PC-3 (cell line): ENCODE measurements at regions not wholly inside any gene's neighbourhood (a gene's known extent, or its start where the extent isn't known, plus 50 kb on each side); places are given as distances from the start of the nearest gene placed in this dataset.

Experiments used
- ATAC-seq: fragments of 200-7000 bp; cut with Tn5 transposase; 2 replicates; pipeline ENCODE4 v1.9.1; 2020; ENCODE audit warnings: mild to moderate bottlenecking, moderate library complexity
- BruUV-seq: library from RNA; stranded (reverse); fragments of 400-500 nt; replicated peaks from 2 replicates; lab custom pipeline; 2021; lab: Mats Ljungman, UMichigan
- CTCF ChIA-PET: fragments of 300-600 bp; sonication (Branson Sonifier 250); formaldehyde crosslinking; loops from one replicate; lab custom pipeline; 2022; ENCODE audit warnings: antibody characterized with exemption; lab: Charles Lee
- POLR2A ChIA-PET: fragments of 300-600 bp; sonication (Branson Sonifier 250); formaldehyde crosslinking; loops from one replicate; lab custom pipeline; 2022; ENCODE audit warnings: antibody characterized with exemption; ENCODE audit not compliant: unreplicated experiment; lab: Charles Lee
- DNase-seq: peaks from one replicate; pipeline ENCODE4 v3.0.0-alpha.2; 2015
- H2AFZ ChIP-seq: fragments of 300-600 bp; sonication (generic); 2 replicates; pipeline ENCODE4 v1.6.0; 2016; ENCODE audit warnings: antibody characterized with exemption, low read length
- H3F3A ChIP-seq: fragments of 300-600 bp; sonication (generic); one replicate; pipeline ENCODE4 v1.6.0; 2017; ENCODE audit warnings: antibody characterized with exemption, low read length, control low read depth, mild to moderate bottlenecking; ENCODE audit not compliant: unreplicated experiment
- H3K27ac ChIP-seq: fragments of 300-600 bp; sonication (generic); 2 replicates; pipeline ENCODE4 v1.5.1; 2016; ENCODE audit warnings: mild to moderate bottlenecking, low read length
- H3K27me3 ChIP-seq: fragments of 300-600 bp; sonication (generic); 2 replicates; pipeline ENCODE4 v1.6.1; 2016; ENCODE audit warnings: low read length, mixed read lengths
- H3K36me3 ChIP-seq: fragments of 300-600 bp; sonication (generic); 2 replicates; pipeline ENCODE4 v1.6.1; 2016; ENCODE audit warnings: low read depth, mixed run types, low read length, mixed read lengths
- H3K4me1 ChIP-seq: fragments of 300-600 bp; sonication (generic); 2 replicates; pipeline ENCODE4 v1.5.1; 2016; ENCODE audit warnings: low read length; ENCODE audit not compliant: insufficient read depth
- H3K4me2 ChIP-seq: fragments of 300-600 bp; sonication (generic); 2 replicates; pipeline ENCODE4 v1.6.0; 2016; ENCODE audit warnings: low read length
- H3K4me3 ChIP-seq: fragments of 300-600 bp; sonication (generic); 2 replicates; pipeline ENCODE4 v1.5.1; 2016; ENCODE audit warnings: mild to moderate bottlenecking, low read length, mixed read lengths
- H3K79me2 ChIP-seq: fragments of 300-600 bp; sonication (generic); 2 replicates; pipeline ENCODE4 v1.6.1; 2017; ENCODE audit warnings: low read length, mixed read lengths
- H3K9ac ChIP-seq: fragments of 300-600 bp; sonication (generic); 2 replicates; pipeline ENCODE4 v1.6.0; 2016; ENCODE audit warnings: mild to moderate bottlenecking, low read length
- H3K9me2 ChIP-seq: fragments of 300-600 bp; sonication (generic); replicated peaks from 2 replicates; pipeline ENCODE4 v1.6.1; 2016; ENCODE audit warnings: mixed run types, low read length, mixed read lengths
- H3K9me3 ChIP-seq: fragments of 300-600 bp; sonication (generic); 2 replicates; pipeline ENCODE4 v1.6.1; 2016; ENCODE audit warnings: low read length, mixed read lengths
- H4K20me1 ChIP-seq: fragments of 300-600 bp; sonication (generic); 2 replicates; pipeline ENCODE4 v1.6.1; 2016; ENCODE audit warnings: low read length, mixed read lengths
- EZH2 ChIP-seq: fragments of 300-600 bp; sonication (generic); IDR thresholded peaks from one replicate; pipeline ENCODE4 v1.6.1; 2017; ENCODE audit warnings: antibody characterized with exemption, mild to moderate bottlenecking, low read length; ENCODE audit not compliant: unreplicated experiment
- EZH2phosphoT487 ChIP-seq: fragments of 300-600 bp; sonication (generic); IDR thresholded peaks from 2 replicates; pipeline ENCODE4 v1.6.1; 2018; ENCODE audit warnings: mild to moderate bottlenecking, antibody characterized with exemption, low read length, borderline replicate concordance
- intact Hi-C: fragments of 100-400 bp; cut with micrococcal nuclease; formaldehyde crosslinking; loops from 2 replicates; pipeline ENCODE4 v1.9.0; 2023
- TF ChIP-seq, protein P1 (sequence below): fragments of 300-600 bp; sonication (generic); conservative IDR thresholded peaks from 2 replicates; pipeline ENCODE4 v1.5.1; 2017; ENCODE audit warnings: antibody characterized with exemption, low read depth, mild to moderate bottlenecking, low read length

- intact Hi-C loops: no loop called here
- CTCF ChIA-PET: no interaction called here
- POLR2A ChIA-PET: no interaction called here
- H2AFZ ChIP-seq: no peak overlapping the region
- BruUV-seq: no TSS peak
- no peaks in the 10 kb centered on the region for H3F3A ChIP-seq
- no peak overlapping the region for H3K4me3 ChIP-seq
- ATAC-seq (no peak), DNase-seq (no peak)
- H3K27ac ChIP-seq: no peak overlapping the region
- peaks cover 4% of the 10 kb centered on the region; the same call in 1 of the 2 replicates for H3K27me3 ChIP-seq
- no peaks in the 10 kb centered on the region for H3K36me3 ChIP-seq
- no peak overlapping the region for H3K9ac ChIP-seq
- no peaks in the 10 kb centered on the region for H3K9me2 ChIP-seq
- TF ChIP-seq EZH2phosphoT487 (no peak), EZH2 (no peak)
- TF ChIP-seq, protein P1, sequence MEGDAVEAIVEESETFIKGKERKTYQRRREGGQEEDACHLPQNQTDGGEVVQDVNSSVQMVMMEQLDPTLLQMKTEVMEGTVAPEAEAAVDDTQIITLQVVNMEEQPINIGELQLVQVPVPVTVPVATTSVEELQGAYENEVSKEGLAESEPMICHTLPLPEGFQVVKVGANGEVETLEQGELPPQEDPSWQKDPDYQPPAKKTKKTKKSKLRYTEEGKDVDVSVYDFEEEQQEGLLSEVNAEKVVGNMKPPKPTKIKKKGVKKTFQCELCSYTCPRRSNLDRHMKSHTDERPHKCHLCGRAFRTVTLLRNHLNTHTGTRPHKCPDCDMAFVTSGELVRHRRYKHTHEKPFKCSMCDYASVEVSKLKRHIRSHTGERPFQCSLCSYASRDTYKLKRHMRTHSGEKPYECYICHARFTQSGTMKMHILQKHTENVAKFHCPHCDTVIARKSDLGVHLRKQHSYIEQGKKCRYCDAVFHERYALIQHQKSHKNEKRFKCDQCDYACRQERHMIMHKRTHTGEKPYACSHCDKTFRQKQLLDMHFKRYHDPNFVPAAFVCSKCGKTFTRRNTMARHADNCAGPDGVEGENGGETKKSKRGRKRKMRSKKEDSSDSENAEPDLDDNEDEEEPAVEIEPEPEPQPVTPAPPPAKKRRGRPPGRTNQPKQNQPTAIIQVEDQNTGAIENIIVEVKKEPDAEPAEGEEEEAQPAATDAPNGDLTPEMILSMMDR: no peak
- no peak overlapping the region for H3K4me2 ChIP-seq
- H3K4me1 ChIP-seq: no peaks in the 10 kb centered on the region
- no peaks in the 10 kb centered on the region for H3K79me2 ChIP-seq
- H4K20me1 ChIP-seq: no peaks in the 10 kb centered on the region
- H3K9me3 ChIP-seq: no peaks in the 10 kb centered on the region
These were observed 199.8 kb upstream of the CCDC150 start for GRCh38 chr2:196439760-196440159.

GRCh38 chr2:196440413-196440812 lies 199.1 kb upstream of the CCDC150 start:
- Histone ChIP-seq H3K4me1 (no peaks in the 10 kb centered on the region), H3K9ac (no peak overlapping the region), H3F3A (no peaks in the 10 kb centered on the region), H3K79me2 (no peaks in the 10 kb centered on the region), H3K36me3 (no peaks in the 10 kb centered on the region), H3K4me2 (no peak overlapping the region), H3K27me3 (peaks cover 4% of the 10 kb centered on the region; the same call in 1 of the 2 replicates), H3K9me2 (no peaks in the 10 kb centered on the region), H2AFZ (no peak overlapping the region), H3K27ac (no peak overlapping the region), H3K9me3 (no peaks in the 10 kb centered on the region), H3K4me3 (no peak overlapping the region), H4K20me1 (no peaks in the 10 kb centered on the region)
- intact Hi-C loops: no loop called here
- ChIA-PET POLR2A (no interaction called here), CTCF (no interaction called here)
- ATAC-seq (no peak), DNase-seq (no peak)
- TF ChIP-seq, protein P1: no peak
- TF ChIP-seq EZH2 (no peak), EZH2phosphoT487 (no peak)
- no TSS peak for BruUV-seq

GRCh38 chr2:196441527-196441926 lies 198.0 kb upstream of the CCDC150 start:
- POLR2A ChIA-PET: no interaction called here
- no peak for ATAC-seq
- H3K4me2 ChIP-seq: no peak overlapping the region
- no TSS peak for BruUV-seq
- H3K4me3 ChIP-seq: no peak overlapping the region
- no peaks in the 10 kb centered on the region for H3K36me3 ChIP-seq
- peaks cover 4% of the 10 kb centered on the region; the same call in 1 of the 2 replicates for H3K27me3 ChIP-seq
- CTCF ChIA-PET: no interaction called here
- no peaks in the 10 kb centered on the region for H3K4me1 ChIP-seq
- no peak for DNase-seq
- H3K9ac ChIP-seq: no peak overlapping the region
- H3F3A ChIP-seq: no peaks in the 10 kb centered on the region
- intact Hi-C loops: no loop called here
- H3K27ac ChIP-seq: no peak overlapping the region
- H3K9me3 ChIP-seq: no peaks in the 10 kb centered on the region
- TF ChIP-seq, protein P1: no peak
- TF ChIP-seq EZH2 (no peak), EZH2phosphoT487 (no peak)
- H3K79me2 ChIP-seq: no peaks in the 10 kb centered on the region
- peaks cover 2% of the 10 kb centered on the region; the same call in 1 of the 2 replicates for H3K9me2 ChIP-seq
- H4K20me1 ChIP-seq: no peaks in the 10 kb centered on the region
- H2AFZ ChIP-seq: no peak overlapping the region
